Stomach (tissue), 4 donors: ENCODE measurements at regions not wholly inside any gene's neighbourhood (a gene's known extent, or its start where the extent isn't known, plus 50 kb on each side); places are given as distances from the start of the nearest gene placed in this dataset.

Experiments used
- CTCF ChIP-seq, 7 experiments: fragments of 450-650 bp in 4 of 7; fragments of 200-600 bp in 3 of 7; sonication (generic) in 3 of 7; IDR thresholded peaks; one replicate each; pipeline ENCODE4 v1.5.1; 2016 to 2019; ENCODE audit warnings: antibody characterized with exemption in 7 of 7, control low read depth in 2 of 7, mild to moderate bottlenecking in 1 of 7
- POLR2AphosphoS5 ChIP-seq, 3 donors: sonication (generic); formaldehyde crosslinking; IDR thresholded peaks; one replicate each; pipeline ENCODE4 v1.6.1; 2016; ENCODE audit warnings: antibody characterized with exemption in 3 of 3

GRCh38 chr10:52539463-52539862, 225.4 kb downstream of the DKK1 start:
- TF ChIP-seq CTCF (IDR thresholded peaks at IDR 0.05), result no peak
- no peak for TF ChIP-seq POLR2AphosphoS5 (IDR thresholded peaks at IDR 0.05)
